ENCODE measurements at regions not wholly inside any gene's neighbourhood (a gene's known extent, or its start where the extent isn't known, plus 50 kb on each side); places are given as distances from the start of the nearest gene placed in this dataset.
"Not testable (repeated sequence)": the region's sequence is repeated elsewhere in the genome, so short reads cannot be mapped to it uniquely, and the experiment has no call there.

GRCh38 chr6:82624251-82624650 is 260.6 kb downstream of the TPBG start:
- DNase-seq, result no peak
- no peak for TF ChIP-seq TAF1 (IDR thresholded peaks at IDR 0.05; ENCODE audit: borderline replicate concordance, low read depth, low read length)
- TF ChIP-seq YY1 (IDR thresholded peaks at IDR 0.05; ENCODE audit: low read depth), result no peak
- no peak for TF ChIP-seq CHD2 (IDR thresholded peaks at IDR 0.05; ENCODE audit: low read length, partially characterized antibody)
- TF ChIP-seq ELF1 (IDR thresholded peaks at IDR 0.05), result no peak
- no peak for TF ChIP-seq POLR2AphosphoS5 (IDR thresholded peaks at IDR 0.05; ENCODE audit: low read depth, low read length)
- no peak for TF ChIP-seq EP300 (IDR thresholded peaks at IDR 0.05; ENCODE audit: borderline replicate concordance in 1 of 2, low read depth in 1 of 2, low read length in 1 of 2)
- TF ChIP-seq, protein P1, sequence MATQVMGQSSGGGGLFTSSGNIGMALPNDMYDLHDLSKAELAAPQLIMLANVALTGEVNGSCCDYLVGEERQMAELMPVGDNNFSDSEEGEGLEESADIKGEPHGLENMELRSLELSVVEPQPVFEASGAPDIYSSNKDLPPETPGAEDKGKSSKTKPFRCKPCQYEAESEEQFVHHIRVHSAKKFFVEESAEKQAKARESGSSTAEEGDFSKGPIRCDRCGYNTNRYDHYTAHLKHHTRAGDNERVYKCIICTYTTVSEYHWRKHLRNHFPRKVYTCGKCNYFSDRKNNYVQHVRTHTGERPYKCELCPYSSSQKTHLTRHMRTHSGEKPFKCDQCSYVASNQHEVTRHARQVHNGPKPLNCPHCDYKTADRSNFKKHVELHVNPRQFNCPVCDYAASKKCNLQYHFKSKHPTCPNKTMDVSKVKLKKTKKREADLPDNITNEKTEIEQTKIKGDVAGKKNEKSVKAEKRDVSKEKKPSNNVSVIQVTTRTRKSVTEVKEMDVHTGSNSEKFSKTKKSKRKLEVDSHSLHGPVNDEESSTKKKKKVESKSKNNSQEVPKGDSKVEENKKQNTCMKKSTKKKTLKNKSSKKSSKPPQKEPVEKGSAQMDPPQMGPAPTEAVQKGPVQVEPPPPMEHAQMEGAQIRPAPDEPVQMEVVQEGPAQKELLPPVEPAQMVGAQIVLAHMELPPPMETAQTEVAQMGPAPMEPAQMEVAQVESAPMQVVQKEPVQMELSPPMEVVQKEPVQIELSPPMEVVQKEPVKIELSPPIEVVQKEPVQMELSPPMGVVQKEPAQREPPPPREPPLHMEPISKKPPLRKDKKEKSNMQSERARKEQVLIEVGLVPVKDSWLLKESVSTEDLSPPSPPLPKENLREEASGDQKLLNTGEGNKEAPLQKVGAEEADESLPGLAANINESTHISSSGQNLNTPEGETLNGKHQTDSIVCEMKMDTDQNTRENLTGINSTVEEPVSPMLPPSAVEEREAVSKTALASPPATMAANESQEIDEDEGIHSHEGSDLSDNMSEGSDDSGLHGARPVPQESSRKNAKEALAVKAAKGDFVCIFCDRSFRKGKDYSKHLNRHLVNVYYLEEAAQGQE (IDR thresholded peaks at IDR 0.05; ENCODE audit: low read depth, low read length), result no peak
- TF ChIP-seq, protein P2, sequence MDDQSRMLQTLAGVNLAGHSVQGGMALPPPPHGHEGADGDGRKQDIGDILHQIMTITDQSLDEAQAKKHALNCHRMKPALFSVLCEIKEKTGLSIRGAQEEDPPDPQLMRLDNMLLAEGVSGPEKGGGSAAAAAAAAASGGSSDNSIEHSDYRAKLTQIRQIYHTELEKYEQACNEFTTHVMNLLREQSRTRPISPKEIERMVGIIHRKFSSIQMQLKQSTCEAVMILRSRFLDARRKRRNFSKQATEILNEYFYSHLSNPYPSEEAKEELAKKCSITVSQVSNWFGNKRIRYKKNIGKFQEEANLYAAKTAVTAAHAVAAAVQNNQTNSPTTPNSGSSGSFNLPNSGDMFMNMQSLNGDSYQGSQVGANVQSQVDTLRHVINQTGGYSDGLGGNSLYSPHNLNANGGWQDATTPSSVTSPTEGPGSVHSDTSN (IDR thresholded peaks at IDR 0.05), result no peak
- TF ChIP-seq TCF12 (IDR thresholded peaks at IDR 0.05), result no peak
- no peak for TF ChIP-seq RXRA (IDR thresholded peaks at IDR 0.05; ENCODE audit: borderline replicate concordance, low read depth)
- TF ChIP-seq USF1 (IDR thresholded peaks at IDR 0.05; ENCODE audit: borderline replicate concordance, low read depth), result no peak
- no peak for TF ChIP-seq JUND (IDR thresholded peaks at IDR 0.05)
- TF ChIP-seq RCOR1 (IDR thresholded peaks at IDR 0.05; ENCODE audit: low read length), result no peak
- no peak for TF ChIP-seq SIN3A (IDR thresholded peaks at IDR 0.05; ENCODE audit: borderline replicate concordance, low read depth, low read length)
- no peak for TF ChIP-seq RFX5 (IDR thresholded peaks at IDR 0.05; ENCODE audit: low read length)
- TF ChIP-seq TEAD4 (IDR thresholded peaks at IDR 0.05; ENCODE audit: borderline replicate concordance, insufficient read depth), result no peak
- no peak for TF ChIP-seq SMC3 (IDR thresholded peaks at IDR 0.05; ENCODE audit: low read depth, low read length)
- H3K27me3 ChIP-seq (ENCODE audit: insufficient read depth), result no peaks in the 10 kb centered on the region
- H3K27ac ChIP-seq (ENCODE audit: low read depth in 2 of 2, low read length in 1 of 2), result no peak overlapping the region
- 82% methylated on average over 3 of the region's 3 CpGs for WGBS (ENCODE audit: low lambda C conversion rate)
- H3K9me3 ChIP-seq, result no peaks in the 10 kb centered on the region
- H3K9me2 ChIP-seq, result no peaks in the 10 kb centered on the region
- POLR2A ChIA-PET, result no interaction called here
- no peaks in the 10 kb centered on the region for H4K20me1 ChIP-seq (ENCODE audit: insufficient read depth)
- no peak overlapping the region for H3K4me3 ChIP-seq (ENCODE audit: low read depth in 2 of 2, low read length in 1 of 2)
- no peak overlapping the region for H3K9ac ChIP-seq
- CTCF ChIA-PET, result interaction anchor here (1.5 kb wide), 1 partner anchor 22 kb away, joined by 3 read pairs; no protein-coding TSS in a partner anchor
- no peaks in the 10 kb centered on the region for H3K79me2 ChIP-seq (ENCODE audit: insufficient read depth)
- H2AFZ ChIP-seq (ENCODE audit: low read depth), result no peak overlapping the region
- no peaks in the 10 kb centered on the region for H3K36me3 ChIP-seq (replicated peaks in 1 of 2; ENCODE audit: control insufficient read depth in 1 of 2, insufficient read depth in 2 of 2, low read length in 1 of 2)
- H3F3A ChIP-seq (replicated peaks; ENCODE audit: insufficient read depth), result no peaks in the 10 kb centered on the region
- no peaks in the 10 kb centered on the region; a peak in 1 of 4 replicates for H3K4me1 ChIP-seq (ENCODE audit: control insufficient read depth in 1 of 2, insufficient read depth in 2 of 2, low read depth in 1 of 2, low read length in 1 of 2)
- H3K4me2 ChIP-seq, result no peak overlapping the region

DNA sequence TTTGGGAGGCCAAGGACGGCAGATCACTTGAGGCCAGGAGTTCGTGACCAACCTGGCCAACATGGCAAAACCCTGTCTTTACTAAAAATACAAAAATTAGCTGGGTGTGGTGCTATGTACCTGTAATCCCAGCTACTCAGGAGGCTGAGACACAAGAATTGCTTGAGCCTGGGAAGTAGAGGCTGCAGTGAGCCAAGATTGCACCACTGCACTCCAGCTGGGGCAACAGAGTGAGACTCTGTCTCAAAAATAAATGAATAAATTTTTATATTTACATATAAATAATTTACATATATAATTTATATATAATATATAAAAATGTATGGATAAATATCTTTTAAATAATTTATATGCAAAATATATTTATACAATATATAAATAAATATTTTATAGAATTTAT is 263.3 kb downstream of the TPBG start:
- H3F3A ChIP-seq (replicated peaks; ENCODE audit: insufficient read depth); H3K9me3 ChIP-seq; POLR2A ChIA-PET; DNase-seq; H3K36me3 ChIP-seq (replicated peaks in 1 of 2; ENCODE audit: control insufficient read depth in 1 of 2, insufficient read depth in 2 of 2, low read length in 1 of 2); H3K4me3 ChIP-seq (ENCODE audit: low read depth in 2 of 2, low read length in 1 of 2); H4K20me1 ChIP-seq (ENCODE audit: insufficient read depth); H3K79me2 ChIP-seq (ENCODE audit: insufficient read depth); H3K9me2 ChIP-seq; H3K9ac ChIP-seq; H3K4me2 ChIP-seq; H3K27me3 ChIP-seq (ENCODE audit: insufficient read depth); H2AFZ ChIP-seq (ENCODE audit: low read depth); H3K4me1 ChIP-seq (ENCODE audit: control insufficient read depth in 1 of 2, insufficient read depth in 2 of 2, low read depth in 1 of 2, low read length in 1 of 2); H3K27ac ChIP-seq (ENCODE audit: low read depth in 2 of 2, low read length in 1 of 2); CTCF ChIA-PET: not testable (repeated sequence)
- WGBS (ENCODE audit: low lambda C conversion rate), result 79% methylated on average over 2 of the region's 2 CpGs

Measured in SK-N-SH (cell line).